Fibroblast of lung (primary cell): ENCODE measurements at regions not wholly inside any gene's neighbourhood (a gene's known extent, or its start where the extent isn't known, plus 50 kb on each side); places are given as distances from the start of the nearest gene placed in this dataset.

Source experiments
- DNase-seq, 2 donors: peaks; one replicate each; pipeline versions ENCODE4 v3.0.0 to v3.0.0-alpha.2; 2010; ENCODE audit warnings: low read depth in 2 of 2
- H2AFZ ChIP-seq: 2 replicates; pipeline ENCODE4 v1.5.1; 2012; ENCODE audit warnings: low read length, control low read depth, inconsistent platforms
- H3K27ac ChIP-seq: 2 replicates; pipeline ENCODE4 v1.5.1; 2011; ENCODE audit warnings: low read length, control low read depth; ENCODE audit not compliant: insufficient read depth
- H3K27me3 ChIP-seq: 2 replicates; pipeline ENCODE4 v1.5.1; 2011; ENCODE audit warnings: mild to moderate bottlenecking, low read length; ENCODE audit not compliant: control insufficient read depth, insufficient read depth
- H3K36me3 ChIP-seq: 2 replicates; pipeline ENCODE4 v1.5.1; 2011; ENCODE audit warnings: low read length; ENCODE audit not compliant: control insufficient read depth, insufficient read depth
- H3K4me1 ChIP-seq: 2 replicates; pipeline ENCODE4 v1.5.1; 2011; ENCODE audit warnings: low read length; ENCODE audit not compliant: control insufficient read depth, insufficient read depth; ENCODE audit errors: extremely low read depth
- H3K4me2 ChIP-seq: 2 replicates; pipeline ENCODE4 v1.5.1; 2011; ENCODE audit warnings: low read length, control low read depth; ENCODE audit not compliant: insufficient read depth; ENCODE audit errors: extremely low read depth
- H3K4me3 ChIP-seq, 4 experiments: fragments of 200-600 bp in 1 of 4; sonication (generic) in 1 of 4; replicated peaks in 1 of 4; 2 replicates each; pipeline ENCODE4 v1.5.1; 2011 to 2016; ENCODE audit warnings: low read length in 4 of 4, low read depth in 3 of 4, mild to moderate bottlenecking in 3 of 4, control low read depth in 2 of 4, inconsistent platforms in 1 of 4, mixed read lengths in 1 of 4; ENCODE audit not compliant: insufficient read depth in 1 of 4; ENCODE audit errors: control extremely low read depth in 1 of 4
- H3K79me2 ChIP-seq: 2 replicates; pipeline ENCODE4 v1.5.1; 2012; ENCODE audit warnings: mild to moderate bottlenecking, low read length, inconsistent platforms; ENCODE audit not compliant: control insufficient read depth, insufficient read depth
- H3K9ac ChIP-seq: 2 replicates; pipeline ENCODE4 v1.5.1; 2011; ENCODE audit warnings: mild to moderate bottlenecking, low read length, control low read depth; ENCODE audit not compliant: insufficient read depth
- H3K9me3 ChIP-seq: 2 replicates; pipeline ENCODE4 v1.5.1; 2012; ENCODE audit warnings: low read depth, low read length; ENCODE audit not compliant: control insufficient read depth, insufficient read depth
- H4K20me1 ChIP-seq: 2 replicates; pipeline ENCODE4 v1.5.1; 2011; ENCODE audit warnings: low read length; ENCODE audit not compliant: control insufficient read depth, insufficient read depth; ENCODE audit errors: extremely low read depth
- CTCF ChIP-seq, 2 donors: IDR thresholded peaks in 1 of 2; conservative IDR thresholded peaks in 1 of 2; 1 replicate in 1 of 2; 2 replicates in 1 of 2; pipeline ENCODE4 v1.5.1; 2011 to 2012; ENCODE audit warnings: low read length in 2 of 2, control low read depth in 1 of 2, inconsistent platforms in 1 of 2, low read depth in 1 of 2, mild to moderate bottlenecking in 1 of 2
- EZH2 ChIP-seq: IDR thresholded peaks from 2 replicates; pipeline ENCODE4 v1.5.1; 2012; ENCODE audit warnings: low read length, control low read depth, mild to moderate bottlenecking; ENCODE audit errors: missing control alignments

DNA sequence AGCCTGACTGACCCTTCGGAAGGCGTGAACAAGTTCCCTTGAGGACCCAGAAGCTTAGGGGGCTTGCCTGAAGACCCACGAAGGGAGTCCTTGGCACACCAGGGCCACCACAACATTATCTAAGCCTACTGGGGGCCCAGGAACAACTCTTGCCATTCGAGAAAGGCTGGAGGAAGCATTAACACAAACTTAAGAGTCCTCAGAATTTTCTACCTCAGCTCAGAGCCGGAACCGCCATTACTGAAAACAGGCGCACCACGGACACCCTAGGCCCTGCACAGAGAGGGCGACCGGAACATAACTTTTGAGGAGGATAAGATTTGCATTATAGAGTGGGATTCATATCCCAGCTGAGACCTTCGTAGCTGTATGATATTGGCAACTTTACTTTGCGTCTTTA is 229.1 kb downstream of the ADAM29 start:
- no peak overlapping the region for H3K9ac ChIP-seq
- H3K4me1 ChIP-seq, result no peaks in the 10 kb centered on the region
- no peak overlapping the region for H2AFZ ChIP-seq
- no peak for TF ChIP-seq CTCF (conservative IDR thresholded peaks at IDR 0.05 in 1 of 2, IDR thresholded peaks at IDR 0.05 in 1 of 2; ENCODE audit: low read depth in 1 of 2, low read length in 2 of 2)
- no peak for TF ChIP-seq EZH2
- no peaks in the 10 kb centered on the region for H3K36me3 ChIP-seq
- no peak for DNase-seq
- no peaks in the 10 kb centered on the region for H3K9me3 ChIP-seq
- H3K27me3 ChIP-seq, result no peaks in the 10 kb centered on the region
- no peak overlapping the region for H3K4me3 ChIP-seq
- H4K20me1 ChIP-seq, result no peaks in the 10 kb centered on the region
- H3K4me2 ChIP-seq, result no peak overlapping the region
- no peaks in the 10 kb centered on the region for H3K79me2 ChIP-seq
- H3K27ac ChIP-seq, result no peak overlapping the region

DNA sequence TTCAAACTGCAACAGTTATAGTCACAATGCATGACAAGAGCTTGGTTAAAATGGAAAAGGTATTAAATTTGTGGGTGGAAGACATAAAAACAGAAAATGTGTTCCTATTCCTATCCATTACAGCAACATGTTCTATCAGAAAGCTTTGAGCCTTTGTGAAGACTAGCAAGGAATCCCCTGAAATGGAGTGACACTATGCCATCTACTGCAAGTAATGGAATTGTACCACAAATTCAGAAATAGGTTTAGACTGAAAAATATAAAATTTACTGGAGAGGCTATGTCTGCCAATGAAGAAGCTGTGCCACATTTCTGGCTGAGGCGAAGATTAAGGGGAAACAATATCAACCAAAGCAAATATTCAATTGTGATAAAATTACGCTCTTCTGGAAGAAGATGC is 247.9 kb downstream of the ADAM29 start:
- H4K20me1 ChIP-seq, result no peaks in the 10 kb centered on the region
- H3K9ac ChIP-seq, result no peak overlapping the region
- no peaks in the 10 kb centered on the region for H3K4me1 ChIP-seq
- H3K27me3 ChIP-seq, result no peaks in the 10 kb centered on the region
- no peak for TF ChIP-seq EZH2
- no peak for TF ChIP-seq CTCF (conservative IDR thresholded peaks at IDR 0.05 in 1 of 2, IDR thresholded peaks at IDR 0.05 in 1 of 2; ENCODE audit: low read depth in 1 of 2, low read length in 2 of 2)
- no peak overlapping the region for H3K4me2 ChIP-seq
- no peaks in the 10 kb centered on the region for H3K79me2 ChIP-seq
- H2AFZ ChIP-seq, result no peak overlapping the region
- no peak overlapping the region for H3K27ac ChIP-seq
- H3K4me3 ChIP-seq, result no peak overlapping the region
- no peaks in the 10 kb centered on the region for H3K9me3 ChIP-seq
- DNase-seq, result no peak
- no peaks in the 10 kb centered on the region for H3K36me3 ChIP-seq

DNA sequence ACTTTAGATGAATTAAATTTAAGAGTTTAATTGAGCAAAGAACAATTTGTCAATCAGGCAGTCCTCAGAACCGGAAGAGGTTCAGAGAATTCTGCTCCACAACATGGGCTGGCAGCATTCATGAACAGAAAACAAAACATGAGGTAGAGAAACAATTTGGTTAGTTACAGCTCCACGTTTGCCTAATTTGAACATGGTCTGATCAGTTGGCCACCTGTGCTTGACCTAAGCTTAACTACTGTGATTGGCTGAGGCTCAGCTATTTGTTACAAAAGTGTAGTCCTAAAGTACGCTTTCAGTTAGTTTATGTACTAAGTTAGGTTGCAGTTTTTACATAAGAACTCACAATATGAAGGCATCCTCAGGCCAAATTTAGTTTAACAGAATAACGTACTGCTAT is 258.6 kb downstream of the ADAM29 start:
- Histone ChIP-seq H3K4me1 (no peaks in the 10 kb centered on the region), H3K9me3 (no peaks in the 10 kb centered on the region), H3K9ac (no peak overlapping the region), H4K20me1 (no peaks in the 10 kb centered on the region), H3K4me3 (no peak overlapping the region), H3K36me3 (no peaks in the 10 kb centered on the region), H2AFZ (no peak overlapping the region), H3K27ac (no peak overlapping the region), H3K4me2 (no peak overlapping the region), H3K27me3 (no peaks in the 10 kb centered on the region), H3K79me2 (no peaks in the 10 kb centered on the region)
- no peak for DNase-seq
- TF ChIP-seq EZH2 (no peak), CTCF (conservative IDR thresholded peaks at IDR 0.05 in 1 of 2, IDR thresholded peaks at IDR 0.05 in 1 of 2; ENCODE audit: low read depth in 1 of 2, low read length in 2 of 2) (no peak)
